Mucosa of descending colon (tissue), 3 donors: ENCODE measurements at regions not wholly inside any gene's neighbourhood (a gene's known extent, or its start where the extent isn't known, plus 50 kb on each side); places are given as distances from the start of the nearest gene placed in this dataset.

Experiments
- ATAC-seq: fragments of 200-7000 bp; cut with Tn5 transposase; one replicate; pipeline ENCODE4 v1.9.1; 2020; ENCODE audit warnings: mild to moderate bottlenecking, moderate library complexity
- DNase-seq, 3 donors: peaks; one replicate each; pipeline ENCODE4 v3.0.0-alpha.2; 2020
- H3K36me3 ChIP-seq: fragments of 200-600 bp; one replicate; pipeline ENCODE4 v1.8.0; 2021; ENCODE audit warnings: low read depth, mild to moderate bottlenecking
- H3K4me1 ChIP-seq: fragments of 200-600 bp; one replicate; pipeline ENCODE4 v1.8.0; 2021; ENCODE audit warnings: low read depth, mild to moderate bottlenecking
- H3K4me3 ChIP-seq: fragments of 200-600 bp; one replicate; pipeline ENCODE4 v1.8.0; 2021; ENCODE audit warnings: mild to moderate bottlenecking
- H3K9me3 ChIP-seq: fragments of 200-600 bp; one replicate; pipeline ENCODE4 v1.8.0; 2021; ENCODE audit warnings: mild to moderate bottlenecking
- CTCF ChIP-seq: fragments of 200-600 bp; IDR thresholded peaks from one replicate; pipeline ENCODE4 v1.8.0; 2022; ENCODE audit warnings: antibody characterized with exemption, mild to moderate bottlenecking
- intact Hi-C, 2 donors: fragments of 100-400 bp; cut with DNase I in 1 of 2; cut with micrococcal nuclease in 1 of 2; formaldehyde crosslinking; loops; one replicate each; pipeline versions ENCODE4 v1.11.0 to v1.11.1; 2022; cut with DNase I, micrococcal nuclease
- donor health status: DM: no; HTN: no; CAD: no; lungs with moderate emphysema.
- donor health status: DM: no; HTN: no; CAD: no.
- donor health status: DM: no; HTN: yes; CAD: no.

GRCh38 chr10:57507788-57508187 is 759.9 kb downstream of the IPMK start:
- peak in 1 of 3 donors; percentile 30 for DNase-seq
- no peak for ATAC-seq
- TF ChIP-seq CTCF: no peak
- intact Hi-C loops: no loop called here
- H3K4me3 ChIP-seq: no peak overlapping the region
- H3K4me1 ChIP-seq: no peaks in the 10 kb centered on the region
- H3K36me3 ChIP-seq: no peaks in the 10 kb centered on the region
- no peaks in the 10 kb centered on the region for H3K9me3 ChIP-seq

GRCh38 chr10:57506414-57507094 is 761.1 kb downstream of the IPMK start:
- Histone ChIP-seq H3K36me3 (no peaks in the 10 kb centered on the region), H3K4me3 (no peak overlapping the region), H3K4me1 (no peaks in the 10 kb centered on the region), H3K9me3 (no peaks in the 10 kb centered on the region)
- DNase-seq: no peak
- intact Hi-C loops: no loop called here
- ATAC-seq: no peak
- TF ChIP-seq CTCF: no peak

- intact Hi-C loops: no loop called here
- no peak for DNase-seq
- no peak for ATAC-seq
Measured at GRCh38 chr10:57494486-57494885, 773.2 kb downstream of the IPMK start.

GRCh38 chr10:57482259-57482658 is 785.4 kb downstream of the IPMK start:
- no peak for TF ChIP-seq CTCF
- Histone ChIP-seq H3K36me3 (no peaks in the 10 kb centered on the region), H3K9me3 (no peaks in the 10 kb centered on the region), H3K4me3 (no peak overlapping the region), H3K4me1 (no peaks in the 10 kb centered on the region)
- no peak for ATAC-seq
- intact Hi-C loops: no loop called here
- DNase-seq: no peak

More at GRCh38 chr10:57494486-57494885, 773.2 kb downstream of the IPMK start:
- Histone ChIP-seq H3K9me3 (no peaks in the 10 kb centered on the region), H3K4me3 (no peak overlapping the region), H3K36me3 (no peaks in the 10 kb centered on the region), H3K4me1 (no peaks in the 10 kb centered on the region)
- TF ChIP-seq CTCF: no peak

GRCh38 chr10:57472823-57473619 is 794.7 kb downstream of the IPMK start:
- H3K4me3 ChIP-seq: no peak overlapping the region
- ATAC-seq: no peak
- intact Hi-C loops: no loop called here

More at GRCh38 chr10:57472823-57473619, 794.7 kb downstream of the IPMK start:
- no peak for TF ChIP-seq CTCF
- Histone ChIP-seq H3K4me1 (no peaks in the 10 kb centered on the region), H3K36me3 (no peaks in the 10 kb centered on the region), H3K9me3 (no peaks in the 10 kb centered on the region)
- no peak for DNase-seq
